AG10803 (cell line): ENCODE measurements at regions not wholly inside any gene's neighbourhood (a gene's known extent, or its start where the extent isn't known, plus 50 kb on each side); places are given as distances from the start of the nearest gene placed in this dataset.
"Not testable (repeated sequence)": the region's sequence is repeated elsewhere in the genome, so short reads cannot be mapped to it uniquely, and the experiment has no call there.

Experiments
- DNase-seq: peaks from one replicate; pipeline ENCODE4 v3.0.0; 2010; ENCODE audit warnings: low read depth
- H3K4me3 ChIP-seq: 2 replicates; pipeline ENCODE4 v1.5.1; 2011; ENCODE audit warnings: mild to moderate bottlenecking, low read length, control low read depth
- TF ChIP-seq, protein P1 (sequence below): conservative IDR thresholded peaks from 2 replicates; pipeline ENCODE4 v1.5.1; 2011; ENCODE audit warnings: mild to moderate bottlenecking, low read length, control low read depth, inconsistent platforms

GRCh38 chr6:67003844-67004243 is 1296.8 kb upstream of the EYS start:
- TF ChIP-seq, protein P1, sequence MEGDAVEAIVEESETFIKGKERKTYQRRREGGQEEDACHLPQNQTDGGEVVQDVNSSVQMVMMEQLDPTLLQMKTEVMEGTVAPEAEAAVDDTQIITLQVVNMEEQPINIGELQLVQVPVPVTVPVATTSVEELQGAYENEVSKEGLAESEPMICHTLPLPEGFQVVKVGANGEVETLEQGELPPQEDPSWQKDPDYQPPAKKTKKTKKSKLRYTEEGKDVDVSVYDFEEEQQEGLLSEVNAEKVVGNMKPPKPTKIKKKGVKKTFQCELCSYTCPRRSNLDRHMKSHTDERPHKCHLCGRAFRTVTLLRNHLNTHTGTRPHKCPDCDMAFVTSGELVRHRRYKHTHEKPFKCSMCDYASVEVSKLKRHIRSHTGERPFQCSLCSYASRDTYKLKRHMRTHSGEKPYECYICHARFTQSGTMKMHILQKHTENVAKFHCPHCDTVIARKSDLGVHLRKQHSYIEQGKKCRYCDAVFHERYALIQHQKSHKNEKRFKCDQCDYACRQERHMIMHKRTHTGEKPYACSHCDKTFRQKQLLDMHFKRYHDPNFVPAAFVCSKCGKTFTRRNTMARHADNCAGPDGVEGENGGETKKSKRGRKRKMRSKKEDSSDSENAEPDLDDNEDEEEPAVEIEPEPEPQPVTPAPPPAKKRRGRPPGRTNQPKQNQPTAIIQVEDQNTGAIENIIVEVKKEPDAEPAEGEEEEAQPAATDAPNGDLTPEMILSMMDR: no peak
- DNase-seq: no peak
- H3K4me3 ChIP-seq: no peak overlapping the region

- no peak for DNase-seq
- TF ChIP-seq, protein P1: no peak
- no peak overlapping the region for H3K4me3 ChIP-seq
Measured at GRCh38 chr6:67000121-67000520, 1293.1 kb upstream of the EYS start.

GRCh38 chr6:66997579-66997978 is 1290.6 kb upstream of the EYS start:
- not testable (repeated sequence) for DNase-seq, H3K4me3 ChIP-seq

GRCh38 chr6:66995669-66996068 is 1288.6 kb upstream of the EYS start:
- no peak for DNase-seq
- H3K4me3 ChIP-seq: no peak overlapping the region
- TF ChIP-seq, protein P1: no peak

DNA sequence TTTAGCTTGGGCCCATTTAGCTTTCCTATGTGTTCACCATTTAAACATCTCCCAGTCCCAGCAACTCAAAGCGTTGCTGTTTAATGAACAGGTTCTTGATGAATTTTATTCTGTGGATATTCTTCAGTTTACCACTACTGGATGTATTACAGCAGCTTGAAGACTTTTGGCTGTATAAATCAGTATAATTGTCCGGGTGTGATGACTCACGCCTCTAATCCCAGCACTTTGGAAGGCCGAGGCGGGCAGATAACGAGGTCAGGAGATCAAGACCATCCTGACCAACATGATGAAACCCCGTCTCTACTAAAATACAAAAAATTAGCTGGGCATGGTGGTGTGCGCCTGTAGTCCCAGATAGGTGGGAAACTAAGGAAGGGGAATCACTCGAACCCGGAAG is 1286.7 kb upstream of the EYS start:
- H3K4me3 ChIP-seq, DNase-seq: not testable (repeated sequence)

DNA sequence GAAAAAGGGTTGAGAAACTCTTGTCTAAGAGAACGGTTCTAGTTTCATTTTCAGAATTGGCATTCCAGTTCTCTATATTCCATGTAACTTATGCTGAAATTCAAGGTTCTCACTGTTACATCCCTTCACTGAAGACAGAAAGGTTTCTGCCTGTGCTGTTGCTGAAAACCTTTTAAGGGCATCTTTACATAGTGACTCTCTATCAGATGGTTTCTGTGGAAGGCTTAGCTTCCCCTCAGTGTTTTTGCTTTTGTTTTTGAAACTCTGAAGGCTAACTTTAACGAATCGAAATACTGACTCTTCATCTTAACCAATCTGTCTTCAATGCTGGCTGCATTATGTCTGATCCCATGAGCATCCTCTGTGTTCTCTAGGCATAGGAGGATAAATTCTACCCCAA is 1286.2 kb upstream of the EYS start:
- H3K4me3 ChIP-seq: no peak overlapping the region
- TF ChIP-seq, protein P1: no peak
- no peak for DNase-seq

DNA sequence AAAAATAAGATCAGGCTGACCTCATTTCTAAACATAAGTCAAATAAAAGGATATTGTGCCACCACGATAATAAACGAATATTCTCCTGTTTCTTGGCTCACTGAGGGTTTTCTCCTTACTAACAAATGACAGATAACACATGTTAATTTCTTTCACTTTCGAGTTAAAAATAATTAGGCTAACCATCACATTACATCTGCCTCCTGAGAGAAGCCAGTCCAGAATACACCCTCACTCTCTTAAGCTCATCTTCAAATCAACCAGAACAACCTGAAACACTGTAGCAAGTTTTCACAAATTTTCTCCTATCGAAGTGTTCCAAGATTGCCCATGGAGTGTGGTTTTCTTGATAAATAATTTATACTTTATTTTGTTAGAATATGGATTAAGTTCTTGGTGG is 1285.6 kb upstream of the EYS start:
- no peak for DNase-seq
- TF ChIP-seq, protein P1: no peak
- no peak overlapping the region for H3K4me3 ChIP-seq

- no peak for DNase-seq
- TF ChIP-seq, protein P1: no peak
- H3K4me3 ChIP-seq: no peak overlapping the region
Measured at GRCh38 chr6:66986940-66987339, 1279.9 kb upstream of the EYS start.
